IPS-15b (cell line): ENCODE measurements at regions not wholly inside any gene's neighbourhood (a gene's known extent, or its start where the extent isn't known, plus 50 kb on each side); places are given as distances from the start of the nearest gene placed in this dataset.
"Not testable (repeated sequence)": the region's sequence is repeated elsewhere in the genome, so short reads cannot be mapped to it uniquely, and the experiment has no call there.

Experiments used
- H3K27me3 ChIP-seq: one replicate; pipeline ENCODE4 v1.6.1; 2013; ENCODE audit warnings: low read length; ENCODE audit not compliant: control insufficient read depth, insufficient read depth
- H3K36me3 ChIP-seq: one replicate; pipeline ENCODE4 v1.6.1; 2013; ENCODE audit warnings: low read length; ENCODE audit not compliant: control insufficient read depth, insufficient read depth
- H3K4me1 ChIP-seq: one replicate; pipeline ENCODE4 v1.6.1; 2013; ENCODE audit warnings: mild to moderate bottlenecking, low read length; ENCODE audit not compliant: control insufficient read depth, insufficient read depth
- H3K4me3 ChIP-seq: one replicate; pipeline ENCODE4 v1.5.1; 2013; ENCODE audit warnings: low read depth, low read length
- H3K9ac ChIP-seq: one replicate; pipeline ENCODE4 v1.6.1; 2013; ENCODE audit warnings: low read depth, mild to moderate bottlenecking, low read length
- H3K9me3 ChIP-seq: one replicate; pipeline ENCODE4 v1.6.1; 2013; ENCODE audit warnings: mild to moderate bottlenecking, low read length; ENCODE audit not compliant: control insufficient read depth, insufficient read depth

- Histone ChIP-seq H3K4me1 (no peaks in the 10 kb centered on the region), H3K27me3 (no peaks in the 10 kb centered on the region), H3K36me3 (no peaks in the 10 kb centered on the region), H3K9ac (no peak overlapping the region), H3K4me3 (no peak overlapping the region), H3K9me3 (no peaks in the 10 kb centered on the region)
Observed at GRCh38 chr13:79898202-79898826, 417.4 kb downstream of the NDFIP2 start.

- Histone ChIP-seq H3K9me3 (no peaks in the 10 kb centered on the region), H3K9ac (no peak overlapping the region), H3K27me3 (no peaks in the 10 kb centered on the region), H3K36me3 (no peaks in the 10 kb centered on the region), H3K4me3 (no peak overlapping the region), H3K4me1 (no peaks in the 10 kb centered on the region)
Observed at GRCh38 chr13:79896851-79897250, 415.9 kb downstream of the NDFIP2 start.

- H3K9me3 ChIP-seq: no peaks in the 10 kb centered on the region
- no peaks in the 10 kb centered on the region for H3K4me1 ChIP-seq
- no peak overlapping the region for H3K4me3 ChIP-seq
- H3K36me3 ChIP-seq: no peaks in the 10 kb centered on the region
- H3K9ac ChIP-seq: no peak overlapping the region
- no peaks in the 10 kb centered on the region for H3K27me3 ChIP-seq
Observed at GRCh38 chr13:79895416-79895815, 414.5 kb downstream of the NDFIP2 start.

GRCh38 chr13:79887278-79887677, 406.3 kb downstream of the NDFIP2 start:
- H3K4me3 ChIP-seq, H3K36me3 ChIP-seq: not testable (repeated sequence)

GRCh38 chr13:79886601-79887000, 405.6 kb downstream of the NDFIP2 start:
- Histone ChIP-seq H3K4me3 (no peak overlapping the region), H3K4me1 (no peaks in the 10 kb centered on the region), H3K27me3 (no peaks in the 10 kb centered on the region), H3K9ac (no peak overlapping the region), H3K36me3 (no peaks in the 10 kb centered on the region), H3K9me3 (no peaks in the 10 kb centered on the region)

More at GRCh38 chr13:79887278-79887677, 406.3 kb downstream of the NDFIP2 start:
- not testable (repeated sequence) for H3K4me1 ChIP-seq, H3K9me3 ChIP-seq, H3K9ac ChIP-seq, H3K27me3 ChIP-seq

GRCh38 chr13:79884890-79885289, 403.9 kb downstream of the NDFIP2 start:
- no peaks in the 10 kb centered on the region for H3K4me1 ChIP-seq
- H3K9ac ChIP-seq: no peak overlapping the region
- no peaks in the 10 kb centered on the region for H3K27me3 ChIP-seq
- no peaks in the 10 kb centered on the region for H3K9me3 ChIP-seq
- no peaks in the 10 kb centered on the region for H3K36me3 ChIP-seq
- no peak overlapping the region for H3K4me3 ChIP-seq

GRCh38 chr13:79883216-79883615, 402.3 kb downstream of the NDFIP2 start:
- Histone ChIP-seq H3K36me3 (no peaks in the 10 kb centered on the region), H3K27me3 (no peaks in the 10 kb centered on the region), H3K4me1 (no peaks in the 10 kb centered on the region), H3K9me3 (no peaks in the 10 kb centered on the region), H3K9ac (no peak overlapping the region), H3K4me3 (no peak overlapping the region)

GRCh38 chr13:79880818-79881217, 399.9 kb downstream of the NDFIP2 start:
- Histone ChIP-seq H3K36me3 (no peaks in the 10 kb centered on the region), H3K4me3 (no peak overlapping the region)

GRCh38 chr13:79874396-79875360, 393.7 kb downstream of the NDFIP2 start:
- no peak overlapping the region for H3K4me3 ChIP-seq
- H3K9ac ChIP-seq: no peak overlapping the region
- no peaks in the 10 kb centered on the region for H3K36me3 ChIP-seq
- peaks cover 11% of the 10 kb centered on the region for H3K4me1 ChIP-seq
- H3K27me3 ChIP-seq: no peaks in the 10 kb centered on the region
- no peaks in the 10 kb centered on the region for H3K9me3 ChIP-seq

More at GRCh38 chr13:79880818-79881217, 399.9 kb downstream of the NDFIP2 start:
- Histone ChIP-seq H3K9ac (no peak overlapping the region), H3K4me1 (no peaks in the 10 kb centered on the region), H3K27me3 (no peaks in the 10 kb centered on the region), H3K9me3 (no peaks in the 10 kb centered on the region)

GRCh38 chr13:79871594-79871993, 390.6 kb downstream of the NDFIP2 start:
- H3K4me1 ChIP-seq: peaks cover 18% of the 10 kb centered on the region
- H3K36me3 ChIP-seq: no peaks in the 10 kb centered on the region
- H3K9ac ChIP-seq: no peak overlapping the region
- no peaks in the 10 kb centered on the region for H3K9me3 ChIP-seq
- no peaks in the 10 kb centered on the region for H3K27me3 ChIP-seq
- H3K4me3 ChIP-seq: no peak overlapping the region

GRCh38 chr13:79870766-79871165, 389.8 kb downstream of the NDFIP2 start:
- Histone ChIP-seq H3K4me1 (peaks cover 18% of the 10 kb centered on the region), H3K36me3 (no peaks in the 10 kb centered on the region), H3K4me3 (no peak overlapping the region), H3K9ac (no peak overlapping the region), H3K9me3 (no peaks in the 10 kb centered on the region), H3K27me3 (no peaks in the 10 kb centered on the region)

- no peak overlapping the region for H3K4me3 ChIP-seq
- H3K9ac ChIP-seq: no peak overlapping the region
- peaks cover 18% of the 10 kb centered on the region for H3K4me1 ChIP-seq
- no peaks in the 10 kb centered on the region for H3K9me3 ChIP-seq
- H3K36me3 ChIP-seq: no peaks in the 10 kb centered on the region
- no peaks in the 10 kb centered on the region for H3K27me3 ChIP-seq
Observed at GRCh38 chr13:79870123-79870522, 389.2 kb downstream of the NDFIP2 start.
